Prostate gland (tissue), 2 donors: ENCODE measurements at regions not wholly inside any gene's neighbourhood (a gene's known extent, or its start where the extent isn't known, plus 50 kb on each side); places are given as distances from the start of the nearest gene placed in this dataset.

Experiments used
- DNase-seq: peaks from one replicate; pipeline ENCODE4 v3.0.0-alpha.2; 2019; ENCODE audit warnings: low spot score
- H3K27ac ChIP-seq, 2 donors: fragments of 200-600 bp; sonication (generic); 2 replicates each; pipeline ENCODE4 v1.5.1; 2017 to 2019
- H3K27me3 ChIP-seq: fragments of 200-600 bp; sonication (generic); replicated peaks from 2 replicates; pipeline ENCODE4 v1.5.1; 2019; ENCODE audit not compliant: insufficient read depth
- H3K36me3 ChIP-seq, 2 donors: fragments of 200-600 bp; sonication (generic); 1 replicate in 1 of 2; 2 replicates in 1 of 2; pipeline versions ENCODE4 v1.5.1 to v1.8.1; 2017 to 2019
- H3K4me1 ChIP-seq: fragments of 200-600 bp; sonication (generic); replicated peaks from 2 replicates; pipeline ENCODE4 v1.5.1; 2019
- H3K4me3 ChIP-seq, 2 donors: fragments of 200-600 bp; sonication (generic); 2 replicates each; pipeline ENCODE4 v1.5.1; 2017 to 2019
- H3K9me3 ChIP-seq: fragments of 200-600 bp; sonication (generic); 2 replicates; pipeline ENCODE4 v1.5.1; 2017
- POLR2A ChIP-seq: fragments of 450-650 bp; IDR thresholded peaks from one replicate; pipeline ENCODE4 v1.6.1; 2016; ENCODE audit warnings: antibody characterized with exemption, mild to moderate bottlenecking
- POLR2AphosphoS5 ChIP-seq: sonication (generic); formaldehyde crosslinking; IDR thresholded peaks from one replicate; pipeline ENCODE4 v1.6.1; 2017; ENCODE audit warnings: antibody characterized with exemption
- WGBS: methylation state at CpG from one replicate; pipeline ENCODE4 v1.1.5; 2018; 5-methylcytosine and 5-hydroxymethylcytosine counted together
- intact Hi-C: fragments of 100-400 bp; cut with DNase I; formaldehyde crosslinking; loops from one replicate; pipeline ENCODE4 v1.14.2; 2022
- TF ChIP-seq, protein P1 (sequence below), 4 experiments: fragments of 200-600 bp in 2 of 4; fragments of 450-650 bp in 2 of 4; sonication (generic) in 2 of 4; IDR thresholded peaks; 1 replicate in 3 of 4; 2 replicates in 1 of 4; pipeline ENCODE4 v1.5.1; 2016 to 2019; ENCODE audit warnings: antibody characterized with exemption in 4 of 4, mild to moderate bottlenecking in 2 of 4, moderate library complexity in 2 of 4

DNA sequence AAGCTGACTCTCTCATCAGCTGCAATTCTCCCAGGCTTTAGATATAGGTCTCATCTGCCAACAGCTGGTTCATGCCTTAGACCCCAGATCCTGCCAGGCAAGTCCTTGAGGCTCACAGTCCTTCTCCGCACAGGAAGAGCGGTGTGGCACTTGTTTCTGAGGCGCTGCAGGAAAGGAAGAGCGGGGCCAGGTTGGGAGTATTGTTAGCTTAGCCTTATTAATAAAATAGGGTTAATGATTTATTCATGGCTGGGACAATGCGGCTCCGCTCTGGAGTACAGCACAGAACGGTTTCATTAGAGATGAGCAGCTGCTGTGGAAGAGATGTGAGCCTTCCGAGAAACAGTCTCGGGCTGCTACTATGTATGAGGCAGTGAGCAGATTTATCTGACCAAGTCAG lies 78.1 kb downstream of the FZD1 start:
- TF ChIP-seq, protein P1, sequence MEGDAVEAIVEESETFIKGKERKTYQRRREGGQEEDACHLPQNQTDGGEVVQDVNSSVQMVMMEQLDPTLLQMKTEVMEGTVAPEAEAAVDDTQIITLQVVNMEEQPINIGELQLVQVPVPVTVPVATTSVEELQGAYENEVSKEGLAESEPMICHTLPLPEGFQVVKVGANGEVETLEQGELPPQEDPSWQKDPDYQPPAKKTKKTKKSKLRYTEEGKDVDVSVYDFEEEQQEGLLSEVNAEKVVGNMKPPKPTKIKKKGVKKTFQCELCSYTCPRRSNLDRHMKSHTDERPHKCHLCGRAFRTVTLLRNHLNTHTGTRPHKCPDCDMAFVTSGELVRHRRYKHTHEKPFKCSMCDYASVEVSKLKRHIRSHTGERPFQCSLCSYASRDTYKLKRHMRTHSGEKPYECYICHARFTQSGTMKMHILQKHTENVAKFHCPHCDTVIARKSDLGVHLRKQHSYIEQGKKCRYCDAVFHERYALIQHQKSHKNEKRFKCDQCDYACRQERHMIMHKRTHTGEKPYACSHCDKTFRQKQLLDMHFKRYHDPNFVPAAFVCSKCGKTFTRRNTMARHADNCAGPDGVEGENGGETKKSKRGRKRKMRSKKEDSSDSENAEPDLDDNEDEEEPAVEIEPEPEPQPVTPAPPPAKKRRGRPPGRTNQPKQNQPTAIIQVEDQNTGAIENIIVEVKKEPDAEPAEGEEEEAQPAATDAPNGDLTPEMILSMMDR (IDR thresholded peaks at IDR 0.05): no peak
- TF ChIP-seq POLR2A: no peak
- no peak for TF ChIP-seq POLR2AphosphoS5
- Histone ChIP-seq H3K27me3 (no peaks in the 10 kb centered on the region), H3K27ac (no peak overlapping the region), H3K4me1 (peaks cover 2% of the 10 kb centered on the region), H3K4me3 (no peak overlapping the region), H3K9me3 (no peaks in the 10 kb centered on the region), H3K36me3 (no peaks in the 10 kb centered on the region)
- 53% methylated on average over 9 of the region's 9 CpGs for WGBS
- intact Hi-C loops: loop anchor here (10.0 kb wide), 1 partner anchor 58 kb away; no protein-coding TSS in a partner anchor
- no peak for DNase-seq

DNA sequence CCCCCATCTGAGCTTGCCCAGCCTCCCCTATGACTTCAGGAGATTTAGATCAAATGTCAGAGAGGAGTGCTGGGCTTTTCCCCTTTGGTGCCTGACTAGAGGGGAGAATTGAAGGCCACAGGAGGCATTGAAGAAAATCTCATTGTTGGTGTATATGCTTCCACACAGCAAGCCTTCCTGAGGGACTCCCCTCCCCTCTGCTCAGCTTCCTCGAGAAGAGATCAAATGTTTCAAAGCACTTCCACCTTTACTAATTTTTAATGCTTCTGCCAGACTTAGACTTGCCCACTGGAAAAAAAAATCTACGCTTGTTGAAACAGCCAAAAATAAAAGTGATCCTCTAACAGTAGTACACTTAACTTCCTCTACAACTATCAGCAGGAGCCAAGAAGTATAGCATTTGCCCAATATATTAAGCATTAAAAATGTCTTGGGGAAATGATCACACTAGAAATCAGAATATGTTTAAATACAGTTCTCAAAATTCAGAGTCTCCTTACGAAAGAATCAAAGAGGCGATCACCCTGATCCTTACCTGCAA lies 79.3 kb downstream of the FZD1 start:
- Histone ChIP-seq H3K27ac (no peak overlapping the region), H3K27me3 (no peaks in the 10 kb centered on the region), H3K36me3 (no peaks in the 10 kb centered on the region), H3K9me3 (no peaks in the 10 kb centered on the region), H3K4me1 (peaks cover 2% of the 10 kb centered on the region), H3K4me3 (no peak overlapping the region)
- intact Hi-C loops: loop anchor here (10.0 kb wide), 1 partner anchor 59 kb away; no protein-coding TSS in a partner anchor
- 53% methylated on average over 4 of the region's 4 CpGs for WGBS
- TF ChIP-seq POLR2AphosphoS5 (no peak), POLR2A (no peak)
- TF ChIP-seq, protein P1 (IDR thresholded peaks at IDR 0.05): no peak
- DNase-seq: no peak

DNA sequence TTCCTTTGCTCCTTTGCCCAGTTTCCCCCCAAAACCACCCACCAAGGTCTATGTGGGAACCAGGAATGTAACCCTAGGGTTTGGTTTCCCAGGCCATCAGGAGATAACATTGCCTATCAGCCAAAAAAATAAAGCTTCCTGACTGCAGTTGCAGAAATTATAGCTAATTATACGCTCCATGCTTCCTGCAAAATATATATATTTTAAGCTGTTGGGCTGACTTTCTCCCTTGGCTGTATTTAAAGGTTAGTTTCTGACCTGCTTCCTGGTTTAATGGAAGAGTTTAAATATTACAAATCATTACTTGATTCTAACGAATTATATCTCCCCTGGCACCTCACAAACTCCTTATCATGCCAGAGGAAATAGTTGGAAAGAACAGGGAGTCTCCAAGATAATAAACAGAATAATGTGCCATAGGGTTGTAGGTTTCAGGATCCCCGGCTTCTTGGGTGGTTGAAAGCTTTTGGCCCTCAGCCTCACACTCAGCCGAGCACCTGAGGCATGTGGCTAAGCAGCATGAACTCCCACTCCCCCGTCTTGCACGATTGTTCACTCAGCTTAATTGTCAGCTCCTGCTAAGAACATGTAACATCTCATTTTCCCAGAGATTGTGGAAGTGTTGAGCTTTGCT lies 79.9 kb downstream of the FZD1 start:
- no peak overlapping the region for H3K27ac ChIP-seq
- peaks cover 2% of the 10 kb centered on the region for H3K4me1 ChIP-seq
- DNase-seq: no peak
- intact Hi-C loops: loop anchor here (10.0 kb wide), 1 partner anchor 59 kb away; no protein-coding TSS in a partner anchor
- H3K9me3 ChIP-seq: no peaks in the 10 kb centered on the region
- no peaks in the 10 kb centered on the region for H3K36me3 ChIP-seq
- 18% methylated on average over 6 of the region's 6 CpGs for WGBS
- no peaks in the 10 kb centered on the region for H3K27me3 ChIP-seq
- no peak overlapping the region for H3K4me3 ChIP-seq
- TF ChIP-seq POLR2AphosphoS5 (no peak), POLR2A (no peak)

DNA sequence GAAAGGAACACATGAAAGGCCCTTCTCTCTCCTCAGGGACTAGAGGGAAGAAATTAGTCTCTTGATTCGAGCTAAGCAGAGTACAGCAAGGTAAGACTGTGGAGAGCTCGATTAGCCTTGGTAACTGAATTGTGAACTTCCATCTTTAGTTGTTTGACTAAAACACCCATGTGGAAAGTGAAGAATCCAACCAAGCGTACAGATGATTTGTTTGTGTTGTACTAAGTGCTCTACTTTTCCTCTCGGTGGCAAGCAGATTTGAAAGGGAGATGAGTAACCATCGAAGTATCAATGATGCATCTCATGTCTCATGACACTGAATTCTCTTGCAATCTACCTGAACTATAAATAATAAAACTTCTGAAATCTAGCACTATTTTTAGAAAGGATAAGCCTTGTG lies 80.7 kb downstream of the FZD1 start:
- no peaks in the 10 kb centered on the region for H3K27me3 ChIP-seq
- WGBS: 95% methylated on average over 5 of the region's 5 CpGs
- intact Hi-C loops: loop anchor here (10.0 kb wide), 1 partner anchor 60 kb away; no protein-coding TSS in a partner anchor
- H3K36me3 ChIP-seq: no peaks in the 10 kb centered on the region
- no peak for DNase-seq
- TF ChIP-seq POLR2AphosphoS5: no peak
- no peak for TF ChIP-seq POLR2A
- TF ChIP-seq, protein P1 (IDR thresholded peaks at IDR 0.05): no peak
- no peak overlapping the region for H3K4me3 ChIP-seq
- no peaks in the 10 kb centered on the region for H3K9me3 ChIP-seq
- peaks cover 2% of the 10 kb centered on the region for H3K4me1 ChIP-seq
- no peak overlapping the region for H3K27ac ChIP-seq

DNA sequence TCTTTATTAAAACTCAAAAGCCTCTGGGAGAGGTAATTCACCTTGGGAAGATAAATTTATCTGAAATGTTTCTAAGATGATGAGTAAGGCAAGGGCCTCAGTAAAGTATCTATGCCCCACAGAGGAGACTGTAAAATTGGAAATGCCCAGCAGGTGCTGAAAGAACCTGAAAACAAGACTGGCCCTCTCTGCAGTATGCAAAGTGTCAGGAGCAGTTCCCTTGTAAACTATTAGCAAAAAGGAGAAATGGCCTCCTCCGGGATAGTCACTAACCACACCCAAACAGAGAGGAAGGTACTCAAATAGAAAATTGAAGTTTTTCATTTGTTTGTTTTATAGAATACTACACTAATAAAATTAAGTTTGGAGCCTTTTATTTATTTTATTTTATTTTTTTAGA lies 81.2 kb downstream of the FZD1 start:
- Histone ChIP-seq H3K4me3 (no peak overlapping the region), H3K27ac (no peak overlapping the region), H3K4me1 (peaks cover 2% of the 10 kb centered on the region), H3K9me3 (no peaks in the 10 kb centered on the region), H3K36me3 (no peaks in the 10 kb centered on the region), H3K27me3 (no peaks in the 10 kb centered on the region)
- 62% methylated on average over 1 of the region's 1 CpG for WGBS
- intact Hi-C loops: loop anchor here (10.0 kb wide), 1 partner anchor 61 kb away; no protein-coding TSS in a partner anchor
- TF ChIP-seq POLR2A (no peak), POLR2AphosphoS5 (no peak)
- TF ChIP-seq, protein P1 (IDR thresholded peaks at IDR 0.05): no peak
- DNase-seq: no peak
